MM.1S (cell line): ENCODE measurements at regions not wholly inside any gene's neighbourhood (a gene's known extent, or its start where the extent isn't known, plus 50 kb on each side); places are given as distances from the start of the nearest gene placed in this dataset.

ENCODE experiments used
- CTCF ChIP-seq: fragments of 300-600 bp; sonication (generic); IDR thresholded peaks from 2 replicates; pipeline ENCODE4 v1.5.1; 2016; ENCODE audit warnings: antibody characterized with exemption, low read length, mixed read lengths
- EZH2 ChIP-seq: fragments of 300-600 bp; sonication (generic); optimal IDR thresholded peaks from 2 replicates; pipeline ENCODE3; 2017; ENCODE audit warnings: low read depth, mild to moderate bottlenecking, antibody characterized with exemption, low read length, mixed read lengths

- TF ChIP-seq CTCF, result no peak
- TF ChIP-seq EZH2, result no peak
These were observed 168.9 kb downstream of the GPAT3 start for GRCh38 chr4:83704786-83705185.
